NT2/D1 (cell line): ENCODE measurements at regions not wholly inside any gene's neighbourhood (a gene's known extent, or its start where the extent isn't known, plus 50 kb on each side); places are given as distances from the start of the nearest gene placed in this dataset.
"Not testable (repeated sequence)": the region's sequence is repeated elsewhere in the genome, so short reads cannot be mapped to it uniquely, and the experiment has no call there.

ENCODE experiments used
- DNase-seq: peaks from one replicate; pipeline ENCODE4 v3.0.0-alpha.2; 2011; ENCODE audit warnings: low read depth, low spot score
- H3K27me3 ChIP-seq: 2 replicates; pipeline ENCODE4 v1.6.0; 2011; ENCODE audit warnings: mild to moderate bottlenecking; ENCODE audit not compliant: insufficient read length, insufficient read depth
- H3K36me3 ChIP-seq: 2 replicates; pipeline ENCODE4 v1.6.1; 2011; ENCODE audit warnings: mild to moderate bottlenecking, low read length, mixed read lengths; ENCODE audit not compliant: insufficient read depth, insufficient read length
- H3K4me1 ChIP-seq: 2 replicates; pipeline ENCODE4 v1.5.1; 2011; ENCODE audit not compliant: insufficient read depth, insufficient read length
- H3K4me3 ChIP-seq: 2 replicates; pipeline ENCODE4 v1.5.1; 2011; ENCODE audit warnings: low read depth; ENCODE audit not compliant: insufficient read length
- H3K9ac ChIP-seq: 2 replicates; pipeline ENCODE4 v1.6.0; 2011; ENCODE audit warnings: low read depth; ENCODE audit not compliant: insufficient read length
- H3K9me3 ChIP-seq: 2 replicates; pipeline ENCODE4 v1.5.1; 2011; ENCODE audit warnings: mild to moderate bottlenecking, low read length; ENCODE audit not compliant: insufficient read depth
- SUZ12 ChIP-seq: IDR thresholded peaks from 2 replicates; pipeline ENCODE4 v1.6.1; 2011; ENCODE audit not compliant: insufficient read length, insufficient read depth; ENCODE audit errors: extremely low read depth
- YY1 ChIP-seq: IDR thresholded peaks from 2 replicates; pipeline ENCODE4 v1.6.1; 2011; ENCODE audit not compliant: insufficient read length, insufficient read depth
- ZNF274 ChIP-seq: IDR thresholded peaks from 2 replicates; pipeline ENCODE4 v1.6.1; 2011; ENCODE audit warnings: mild to moderate bottlenecking, low read depth, low read length

- H3K27me3 ChIP-seq, H3K9ac ChIP-seq, H3K9me3 ChIP-seq, H3K4me3 ChIP-seq, H3K36me3 ChIP-seq, DNase-seq, H3K4me1 ChIP-seq: not testable (repeated sequence)
Observed at GRCh38 chr18:15164446-15164845, 416.5 kb downstream of the ANKRD30B start.

- Histone ChIP-seq H3K9me3 (no peaks in the 10 kb centered on the region), H3K9ac (no peak overlapping the region), H3K4me3 (no peak overlapping the region), H3K4me1 (no peaks in the 10 kb centered on the region), H3K27me3 (no peaks in the 10 kb centered on the region), H3K36me3 (no peaks in the 10 kb centered on the region)
- DNase-seq: no peak
- TF ChIP-seq SUZ12 (no peak), YY1 (no peak), ZNF274 (no peak)
Observed at GRCh38 chr18:15165048-15165447, 417.1 kb downstream of the ANKRD30B start.

GRCh38 chr18:15193028-15193427 is 445.1 kb downstream of the ANKRD30B start:
- H3K36me3 ChIP-seq, DNase-seq, H3K4me1 ChIP-seq, H3K9me3 ChIP-seq, H3K4me3 ChIP-seq, H3K9ac ChIP-seq: not testable (repeated sequence)
- H3K27me3 ChIP-seq: peaks cover 10% of the 10 kb centered on the region

DNA sequence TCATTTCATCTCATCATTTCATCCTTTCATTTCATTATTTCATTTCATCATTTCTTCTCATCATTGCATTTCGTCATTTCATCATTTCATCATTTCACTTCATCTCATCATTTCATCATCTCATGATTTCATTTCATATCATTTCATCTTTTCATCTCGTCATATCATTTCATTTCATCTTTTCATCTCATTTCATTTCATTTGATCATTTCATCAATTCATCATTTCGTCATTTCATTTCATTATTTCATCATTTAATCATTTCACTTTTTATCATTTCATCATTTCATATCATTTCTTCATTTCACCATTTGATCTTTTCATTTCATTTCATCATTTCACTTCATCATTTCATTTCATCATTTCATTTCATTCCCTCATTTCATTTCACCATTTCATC is 445.8 kb downstream of the ANKRD30B start:
- H3K36me3 ChIP-seq, H3K9me3 ChIP-seq, DNase-seq, H3K4me1 ChIP-seq, H3K4me3 ChIP-seq, H3K9ac ChIP-seq: not testable (repeated sequence)
- H3K27me3 ChIP-seq: peaks cover 18% of the 10 kb centered on the region

- peaks cover 22% of the 10 kb centered on the region for H3K27me3 ChIP-seq
- peak overlapping the region; percentile 30 for H3K4me3 ChIP-seq
- H3K4me1 ChIP-seq, H3K36me3 ChIP-seq, H3K9me3 ChIP-seq: not testable (repeated sequence)
- H3K9ac ChIP-seq: peak overlapping the region; percentile 32
- peak; percentile 1 for DNase-seq
Observed at GRCh38 chr18:15197338-15198115, 449.6 kb downstream of the ANKRD30B start.

DNA sequence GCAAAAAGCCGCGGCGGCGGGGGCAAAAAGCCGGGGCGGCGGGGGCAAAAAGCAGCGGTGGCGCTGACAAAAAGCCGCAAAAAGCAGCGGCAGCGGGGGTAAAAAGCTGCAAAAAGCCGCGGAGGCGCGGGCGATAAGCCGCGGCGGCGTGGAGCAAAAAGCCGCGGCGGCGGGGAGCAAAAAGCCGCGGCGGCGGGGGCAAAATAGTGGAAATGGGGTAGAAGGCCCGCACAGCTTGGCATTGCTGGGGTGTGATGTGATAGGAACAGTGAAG is 450.1 kb downstream of the ANKRD30B start:
- Histone ChIP-seq H3K4me1 (no peaks in the 10 kb centered on the region), H3K36me3 (no peaks in the 10 kb centered on the region), H3K27me3 (peaks cover 22% of the 10 kb centered on the region), H3K9ac (peak overlapping the region; percentile 32), H3K4me3 (peak overlapping the region; percentile 30), H3K9me3 (no peaks in the 10 kb centered on the region)
- no peak for TF ChIP-seq YY1
- no peak for TF ChIP-seq ZNF274
- no peak for TF ChIP-seq SUZ12
- DNase-seq: no peak
